Neural progenitor cell (in vitro differentiated cells): ENCODE measurements at regions not wholly inside any gene's neighbourhood (a gene's known extent, or its start where the extent isn't known, plus 50 kb on each side); places are given as distances from the start of the nearest gene placed in this dataset.
"Not testable (repeated sequence)": the region's sequence is repeated elsewhere in the genome, so short reads cannot be mapped to it uniquely, and the experiment has no call there.

Source experiments
- DNase-seq: peaks from one replicate; pipeline ENCODE4 v3.0.0-alpha.2; 2016; ENCODE audit warnings: low spot score
- H2AFZ ChIP-seq: fragments of 200-600 bp; sonication (generic); replicated peaks from 2 replicates; pipeline ENCODE4 v1.6.1; 2016; ENCODE audit warnings: antibody characterized with exemption
- H3F3A ChIP-seq: fragments of 200-600 bp; sonication (generic); 2 replicates; pipeline ENCODE4 v1.6.1; 2016; ENCODE audit warnings: antibody characterized with exemption, low read depth
- H3K27ac ChIP-seq: fragments of 200-600 bp; sonication (generic); 2 replicates; pipeline ENCODE4 v1.5.1; 2016; ENCODE audit warnings: mild to moderate bottlenecking
- H3K27me3 ChIP-seq: fragments of 200-600 bp; sonication (generic); 2 replicates; pipeline ENCODE4 v1.6.1; 2016; ENCODE audit warnings: mild to moderate bottlenecking, moderate library complexity
- H3K36me3 ChIP-seq: fragments of 200-600 bp; sonication (generic); 2 replicates; pipeline ENCODE4 v1.5.1; 2016
- H3K4me1 ChIP-seq: fragments of 200-600 bp; sonication (generic); 2 replicates; pipeline ENCODE4 v1.6.1; 2016; ENCODE audit warnings: mixed run types
- H3K4me2 ChIP-seq: fragments of 200-600 bp; sonication (generic); 2 replicates; pipeline ENCODE4 v1.6.1; 2016
- H3K4me3 ChIP-seq: fragments of 200-600 bp; sonication (generic); 2 replicates; pipeline ENCODE4 v1.5.1; 2016
- H3K79me2 ChIP-seq: fragments of 200-600 bp; sonication (generic); 2 replicates; pipeline ENCODE4 v1.6.1; 2016; ENCODE audit warnings: low read depth
- H3K9ac ChIP-seq: fragments of 200-600 bp; sonication (generic); 2 replicates; pipeline ENCODE4 v1.6.1; 2016
- H3K9me3 ChIP-seq: fragments of 200-600 bp; sonication (generic); 2 replicates; pipeline ENCODE4 v1.5.1; 2016; ENCODE audit warnings: low read depth
- H4K20me1 ChIP-seq: fragments of 200-600 bp; sonication (generic); 2 replicates; pipeline ENCODE4 v1.6.1; 2016; ENCODE audit warnings: low read depth
- H3K27ac Mint-ChIP-seq: 3 replicates; pipeline ENCODE4 v1.8.0; 2021; ENCODE audit warnings: mixed read lengths
- H3K27me3 Mint-ChIP-seq: 2 replicates; pipeline ENCODE4 v1.8.0; 2022; ENCODE audit warnings: low read depth, mild to moderate bottlenecking, inconsistent platforms, moderate library complexity, mixed read lengths; ENCODE audit not compliant: insufficient read depth
- H3K36me3 Mint-ChIP-seq: 3 replicates; pipeline ENCODE4 v1.8.0; 2021; ENCODE audit warnings: mixed read lengths
- H3K4me1 Mint-ChIP-seq: 3 replicates; pipeline ENCODE4 v1.8.0; 2021; ENCODE audit warnings: mixed read lengths
- H3K4me3 Mint-ChIP-seq: 3 replicates; pipeline ENCODE4 v1.8.0; 2021; ENCODE audit warnings: mild to moderate bottlenecking, moderate library complexity, mixed read lengths
- H3K9me3 Mint-ChIP-seq: 3 replicates; pipeline ENCODE4 v1.8.0; 2020; ENCODE audit warnings: mixed read lengths
- EZH2 ChIP-seq: fragments of 200-600 bp; sonication (generic); IDR thresholded peaks from 2 replicates; pipeline ENCODE4 v1.6.1; 2017; ENCODE audit warnings: antibody characterized with exemption, mild to moderate bottlenecking, moderate library complexity
- EZH2phosphoT487 ChIP-seq: fragments of 200-600 bp; sonication (generic); IDR thresholded peaks from 2 replicates; pipeline ENCODE4 v1.6.1; 2017; ENCODE audit warnings: antibody characterized with exemption
- TF ChIP-seq, protein P1 (sequence below): fragments of 200-600 bp; sonication (generic); IDR thresholded peaks from 2 replicates; pipeline ENCODE4 v1.5.1; 2017; ENCODE audit warnings: antibody characterized with exemption, mild to moderate bottlenecking

DNA sequence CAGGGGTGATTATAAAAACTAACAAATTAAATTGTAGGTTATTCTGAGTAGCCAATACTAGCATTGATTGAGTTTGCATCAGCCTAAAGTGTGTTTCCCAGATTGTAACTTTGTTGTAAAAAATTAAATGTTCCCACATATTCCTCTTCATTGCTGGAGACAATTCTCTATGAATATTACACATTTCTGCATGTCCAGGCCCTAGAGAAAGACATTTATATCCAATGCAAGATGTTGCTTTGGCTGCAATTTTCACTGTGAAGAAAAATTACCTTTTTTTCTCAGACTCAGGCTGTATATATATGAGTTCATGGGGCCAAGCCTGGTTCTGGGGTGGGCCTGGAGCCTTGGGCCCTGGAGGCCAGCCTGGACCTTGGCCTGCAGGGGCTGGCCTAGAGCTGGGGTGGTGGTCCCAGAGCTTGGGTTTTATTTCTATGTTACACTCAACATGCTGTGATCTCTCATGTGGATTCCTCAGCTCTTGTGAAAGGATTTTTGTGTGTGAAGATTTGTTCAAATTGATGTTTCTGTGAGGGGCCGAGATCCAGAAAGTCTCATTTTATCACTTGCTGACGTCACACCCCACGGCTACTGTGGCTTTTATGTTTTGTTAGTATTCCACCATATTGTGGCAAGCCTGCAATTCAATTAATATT lies 232.5 kb downstream of the SPATA31A1 start:
- peaks cover 2% of the 10 kb centered on the region for H3K9me3 Mint-ChIP-seq
- H3K36me3 ChIP-seq = no peaks in the 10 kb centered on the region
- no peaks in the 10 kb centered on the region for H3F3A ChIP-seq
- no peak overlapping the region for H3K4me3 Mint-ChIP-seq
- H3K27me3 Mint-ChIP-seq = peaks cover 3% of the 10 kb centered on the region
- no peak overlapping the region for H3K27ac ChIP-seq
- no peak overlapping the region for H2AFZ ChIP-seq
- no peak for DNase-seq
- no peaks in the 10 kb centered on the region for H4K20me1 ChIP-seq
- no peaks in the 10 kb centered on the region for H3K27me3 ChIP-seq
- H3K9me3 ChIP-seq = no peaks in the 10 kb centered on the region
- no peak overlapping the region for H3K9ac ChIP-seq
- TF ChIP-seq, protein P1, sequence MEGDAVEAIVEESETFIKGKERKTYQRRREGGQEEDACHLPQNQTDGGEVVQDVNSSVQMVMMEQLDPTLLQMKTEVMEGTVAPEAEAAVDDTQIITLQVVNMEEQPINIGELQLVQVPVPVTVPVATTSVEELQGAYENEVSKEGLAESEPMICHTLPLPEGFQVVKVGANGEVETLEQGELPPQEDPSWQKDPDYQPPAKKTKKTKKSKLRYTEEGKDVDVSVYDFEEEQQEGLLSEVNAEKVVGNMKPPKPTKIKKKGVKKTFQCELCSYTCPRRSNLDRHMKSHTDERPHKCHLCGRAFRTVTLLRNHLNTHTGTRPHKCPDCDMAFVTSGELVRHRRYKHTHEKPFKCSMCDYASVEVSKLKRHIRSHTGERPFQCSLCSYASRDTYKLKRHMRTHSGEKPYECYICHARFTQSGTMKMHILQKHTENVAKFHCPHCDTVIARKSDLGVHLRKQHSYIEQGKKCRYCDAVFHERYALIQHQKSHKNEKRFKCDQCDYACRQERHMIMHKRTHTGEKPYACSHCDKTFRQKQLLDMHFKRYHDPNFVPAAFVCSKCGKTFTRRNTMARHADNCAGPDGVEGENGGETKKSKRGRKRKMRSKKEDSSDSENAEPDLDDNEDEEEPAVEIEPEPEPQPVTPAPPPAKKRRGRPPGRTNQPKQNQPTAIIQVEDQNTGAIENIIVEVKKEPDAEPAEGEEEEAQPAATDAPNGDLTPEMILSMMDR = no peak
- TF ChIP-seq EZH2 = no peak
- no peak for TF ChIP-seq EZH2phosphoT487
- H3K27ac Mint-ChIP-seq = no peak overlapping the region
- peaks cover 2% of the 10 kb centered on the region for H3K36me3 Mint-ChIP-seq
- peaks cover 3% of the 10 kb centered on the region for H3K4me1 Mint-ChIP-seq
- H3K4me1 ChIP-seq = no peaks in the 10 kb centered on the region
- no peak overlapping the region for H3K4me2 ChIP-seq
- H3K79me2 ChIP-seq = no peaks in the 10 kb centered on the region
- H3K4me3 ChIP-seq = no peak overlapping the region

DNA sequence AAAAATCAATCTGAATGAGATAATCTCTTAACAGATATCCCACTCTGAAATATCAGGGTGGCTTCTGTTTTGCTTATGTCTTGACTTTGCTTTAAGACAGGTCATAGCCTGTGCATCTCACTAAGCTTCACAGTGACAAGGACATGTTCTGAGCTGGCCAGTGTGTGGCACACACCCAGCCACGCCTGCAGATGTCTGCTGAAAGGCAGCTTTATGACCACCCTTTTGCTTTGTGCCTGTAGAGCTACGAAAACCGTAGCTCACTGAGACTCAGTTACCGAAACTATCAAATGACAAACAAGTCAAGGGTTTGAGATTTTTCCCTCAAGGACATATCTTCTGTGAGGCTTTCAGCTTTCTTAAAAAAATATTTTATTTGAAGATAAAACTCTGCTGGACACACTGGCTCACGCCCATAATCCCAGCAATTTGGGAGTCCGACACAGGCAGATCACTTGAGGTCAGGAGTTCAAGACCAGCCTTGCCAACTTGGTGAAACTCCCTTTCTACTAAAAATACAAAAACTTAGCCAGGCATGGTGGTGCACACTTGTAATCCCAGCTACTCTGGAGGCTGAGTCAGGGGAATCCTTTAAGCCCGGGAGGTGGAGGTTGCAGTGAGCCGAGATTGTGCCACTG lies 233.2 kb downstream of the SPATA31A1 start:
- Histone ChIP-seq H3K4me1 (no peaks in the 10 kb centered on the region), H3K79me2 (no peaks in the 10 kb centered on the region), H3K36me3 (no peaks in the 10 kb centered on the region), H3K27ac (no peak overlapping the region), H3K4me2 (no peak overlapping the region), H4K20me1 (no peaks in the 10 kb centered on the region), H3K4me3 (no peak overlapping the region), H3K9ac (no peak overlapping the region), H3F3A (no peaks in the 10 kb centered on the region), H3K27me3 (no peaks in the 10 kb centered on the region), H2AFZ (no peak overlapping the region), H3K9me3 (no peaks in the 10 kb centered on the region)
- no peak for DNase-seq
- no peak overlapping the region for H3K4me3 Mint-ChIP-seq
- H3K36me3 Mint-ChIP-seq = peaks cover 2% of the 10 kb centered on the region
- peaks cover 3% of the 10 kb centered on the region for H3K4me1 Mint-ChIP-seq
- TF ChIP-seq, protein P1 = no peak
- no peak for TF ChIP-seq EZH2phosphoT487
- no peak overlapping the region for H3K27ac Mint-ChIP-seq
- peaks cover 3% of the 10 kb centered on the region for H3K27me3 Mint-ChIP-seq
- peaks cover 2% of the 10 kb centered on the region for H3K9me3 Mint-ChIP-seq

DNA sequence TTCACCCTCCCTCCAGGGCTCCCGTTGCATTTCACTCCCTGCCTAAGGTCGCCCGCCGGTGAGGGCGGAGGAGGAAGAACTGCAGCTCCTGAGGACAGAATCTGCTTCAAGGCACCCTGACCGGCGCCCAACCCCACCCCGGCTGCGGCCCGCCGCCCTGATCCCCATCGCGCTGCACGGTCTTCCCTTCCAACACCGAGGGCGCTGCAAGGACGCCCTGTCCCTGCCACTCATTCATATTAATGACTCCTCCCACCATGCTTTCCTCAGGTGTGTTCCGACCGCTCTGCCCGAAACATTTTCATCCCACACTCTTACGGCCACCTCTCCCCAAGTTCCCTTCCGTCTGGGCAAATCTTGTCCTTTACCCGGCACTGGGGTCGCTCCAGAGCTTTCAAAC lies 248.6 kb downstream of the SPATA31A1 start:
- not testable (repeated sequence) for H3K4me1 ChIP-seq, H3K9me3 Mint-ChIP-seq, H4K20me1 ChIP-seq, DNase-seq, H3K4me3 ChIP-seq, H3F3A ChIP-seq, H2AFZ ChIP-seq, H3K27me3 Mint-ChIP-seq, H3K9ac ChIP-seq, H3K36me3 ChIP-seq, H3K9me3 ChIP-seq, H3K36me3 Mint-ChIP-seq, H3K27ac Mint-ChIP-seq, H3K4me1 Mint-ChIP-seq, H3K27ac ChIP-seq, H3K4me3 Mint-ChIP-seq, H3K27me3 ChIP-seq, H3K79me2 ChIP-seq, H3K4me2 ChIP-seq

DNA sequence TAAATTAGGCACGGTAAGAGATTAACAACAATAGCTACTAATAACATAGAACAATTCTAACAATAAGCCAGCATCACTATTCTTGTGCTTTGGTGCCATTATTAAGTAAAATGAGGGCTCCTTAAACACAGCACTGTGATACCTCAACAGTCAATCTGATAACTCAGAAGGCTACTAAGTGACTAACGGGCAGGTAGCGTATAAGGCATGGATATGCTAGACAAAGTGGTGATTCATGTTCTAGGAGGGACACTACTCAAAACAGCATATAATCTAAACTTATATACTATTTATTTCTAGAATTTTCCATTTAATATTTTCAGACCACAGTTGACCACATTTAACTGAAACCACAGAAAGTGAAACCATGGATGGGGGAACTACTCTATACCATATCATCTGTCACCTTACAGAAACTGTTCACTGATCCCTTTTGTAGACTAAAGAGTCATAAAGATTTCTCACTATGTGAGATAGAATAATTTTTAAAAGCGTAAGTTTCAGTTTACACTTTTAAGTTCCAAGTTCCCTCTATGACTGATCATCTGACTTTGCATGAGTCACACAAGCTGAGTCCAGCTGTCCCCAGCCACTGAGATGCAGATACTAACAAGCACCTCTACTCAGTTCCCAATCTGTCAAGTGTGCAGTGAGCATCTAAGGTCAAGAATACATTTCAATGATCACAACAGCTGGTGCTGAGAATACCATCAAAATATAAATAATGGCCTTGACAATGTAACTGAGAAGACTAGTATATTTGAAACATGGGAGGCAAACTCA lies 256.2 kb downstream of the SPATA31A1 start:
- H3K27me3 Mint-ChIP-seq, H3F3A ChIP-seq, H3K4me3 Mint-ChIP-seq, H3K4me3 ChIP-seq, H3K9me3 ChIP-seq, H2AFZ ChIP-seq, H3K9ac ChIP-seq, H3K4me1 ChIP-seq, H3K27me3 ChIP-seq, H3K36me3 Mint-ChIP-seq, H3K27ac Mint-ChIP-seq, DNase-seq, H3K4me1 Mint-ChIP-seq, H3K27ac ChIP-seq, H4K20me1 ChIP-seq, H3K4me2 ChIP-seq, H3K36me3 ChIP-seq, H3K79me2 ChIP-seq, H3K9me3 Mint-ChIP-seq: not testable (repeated sequence)

DNA sequence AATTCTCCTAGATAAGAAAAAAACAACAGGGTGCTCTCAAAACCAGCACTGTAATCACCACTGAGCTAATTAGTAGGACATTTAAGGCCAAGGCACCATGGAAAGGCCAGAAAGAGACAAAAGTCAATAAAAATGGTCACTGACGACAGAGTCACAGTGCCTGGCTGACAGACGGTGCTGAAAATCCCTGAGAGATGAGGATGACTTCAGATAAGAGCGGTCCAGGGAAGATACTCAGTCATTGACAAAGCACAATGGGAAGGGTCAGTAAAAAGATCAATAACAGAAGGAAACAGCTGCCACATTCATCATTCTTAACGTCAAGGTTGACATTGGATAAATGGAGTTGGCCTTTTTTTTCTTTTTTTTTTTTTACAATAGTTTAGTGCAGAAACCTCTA lies 261.0 kb downstream of the SPATA31A1 start:
- not testable (repeated sequence) for H3K9me3 Mint-ChIP-seq, H3K9ac ChIP-seq, H3K27ac ChIP-seq, H3K4me2 ChIP-seq, H3K36me3 Mint-ChIP-seq, H3K4me3 ChIP-seq, H3F3A ChIP-seq, H3K9me3 ChIP-seq, H3K4me1 ChIP-seq, H4K20me1 ChIP-seq, H3K27me3 Mint-ChIP-seq, H3K4me3 Mint-ChIP-seq, H3K4me1 Mint-ChIP-seq, H3K79me2 ChIP-seq, H3K27me3 ChIP-seq, H3K27ac Mint-ChIP-seq, H2AFZ ChIP-seq, DNase-seq, H3K36me3 ChIP-seq

DNA sequence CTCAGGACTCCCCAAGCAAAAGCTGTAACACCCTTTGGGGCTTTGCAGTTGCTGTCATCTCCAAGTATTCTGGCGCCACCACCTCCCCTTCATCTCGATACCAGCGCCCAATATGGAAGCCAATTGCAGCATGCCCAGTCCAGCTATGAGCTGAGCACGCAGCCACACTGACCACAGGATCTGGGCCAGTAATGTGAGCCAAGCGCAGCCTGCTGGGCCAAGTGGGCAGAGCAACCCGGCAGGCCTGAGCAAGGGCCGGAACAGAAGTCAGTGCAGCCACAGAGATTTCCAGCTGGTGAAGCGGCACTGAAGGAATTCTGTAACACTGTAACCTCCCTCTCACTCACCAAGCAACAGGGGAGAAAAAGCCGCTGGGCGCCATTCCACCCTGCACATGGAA lies 268.6 kb downstream of the SPATA31A1 start:
- not testable (repeated sequence) for H3K9me3 Mint-ChIP-seq, H3K36me3 Mint-ChIP-seq, H3K27me3 ChIP-seq, H3K9me3 ChIP-seq, H3K27ac ChIP-seq, H3K79me2 ChIP-seq, H3K27me3 Mint-ChIP-seq, DNase-seq, H3K4me1 ChIP-seq, H3K4me3 ChIP-seq, H3K36me3 ChIP-seq, H3K4me1 Mint-ChIP-seq, H3F3A ChIP-seq, H3K4me2 ChIP-seq, H4K20me1 ChIP-seq, H3K27ac Mint-ChIP-seq, H3K4me3 Mint-ChIP-seq, H3K9ac ChIP-seq, H2AFZ ChIP-seq
